C4-2B (cell line): ENCODE measurements at regions not wholly inside any gene's neighbourhood (a gene's known extent, or its start where the extent isn't known, plus 50 kb on each side); places are given as distances from the start of the nearest gene placed in this dataset.

Experiments used
- ZFX ChIP-seq: fragments of 450-650 bp; IDR thresholded peaks from 2 replicates; pipeline ENCODE4 v1.6.1; 2017
- TF ChIP-seq, protein P1 (sequence below): fragments of 450-650 bp; conservative IDR thresholded peaks from 2 replicates; pipeline ENCODE4 v1.5.1; 2017; ENCODE audit warnings: mild to moderate bottlenecking

DNA sequence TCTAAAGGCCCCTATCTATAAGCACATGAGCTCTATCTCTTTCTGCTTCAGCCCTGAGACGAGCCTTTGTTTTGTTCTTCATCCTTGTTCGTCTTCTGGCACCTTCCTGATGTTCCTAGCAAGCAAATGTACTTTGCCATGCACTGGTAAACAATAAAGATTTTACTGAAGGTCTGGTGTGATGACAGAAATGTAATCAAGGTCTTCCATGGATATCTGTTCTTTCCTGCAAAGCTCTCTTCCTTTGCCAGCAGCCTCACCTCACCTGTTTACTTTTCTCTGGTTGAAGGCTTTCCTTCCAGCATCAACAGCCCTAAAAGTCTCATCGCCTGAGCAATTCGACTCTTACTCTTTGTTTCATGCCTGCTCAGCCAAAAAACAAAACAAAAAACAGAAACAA lies 330.3 kb downstream of the PCNX1 start:
- TF ChIP-seq, protein P1, sequence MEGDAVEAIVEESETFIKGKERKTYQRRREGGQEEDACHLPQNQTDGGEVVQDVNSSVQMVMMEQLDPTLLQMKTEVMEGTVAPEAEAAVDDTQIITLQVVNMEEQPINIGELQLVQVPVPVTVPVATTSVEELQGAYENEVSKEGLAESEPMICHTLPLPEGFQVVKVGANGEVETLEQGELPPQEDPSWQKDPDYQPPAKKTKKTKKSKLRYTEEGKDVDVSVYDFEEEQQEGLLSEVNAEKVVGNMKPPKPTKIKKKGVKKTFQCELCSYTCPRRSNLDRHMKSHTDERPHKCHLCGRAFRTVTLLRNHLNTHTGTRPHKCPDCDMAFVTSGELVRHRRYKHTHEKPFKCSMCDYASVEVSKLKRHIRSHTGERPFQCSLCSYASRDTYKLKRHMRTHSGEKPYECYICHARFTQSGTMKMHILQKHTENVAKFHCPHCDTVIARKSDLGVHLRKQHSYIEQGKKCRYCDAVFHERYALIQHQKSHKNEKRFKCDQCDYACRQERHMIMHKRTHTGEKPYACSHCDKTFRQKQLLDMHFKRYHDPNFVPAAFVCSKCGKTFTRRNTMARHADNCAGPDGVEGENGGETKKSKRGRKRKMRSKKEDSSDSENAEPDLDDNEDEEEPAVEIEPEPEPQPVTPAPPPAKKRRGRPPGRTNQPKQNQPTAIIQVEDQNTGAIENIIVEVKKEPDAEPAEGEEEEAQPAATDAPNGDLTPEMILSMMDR = no peak
- no peak for TF ChIP-seq ZFX
